ENCODE measurements at regions not wholly inside any gene's neighbourhood (a gene's known extent, or its start where the extent isn't known, plus 50 kb on each side); places are given as distances from the start of the nearest gene placed in this dataset.

- no peaks in the 10 kb centered on the region for H3K4me1 ChIP-seq
- ATAC-seq, result no peak
- WGBS (ENCODE audit: missing lambda C conversion rate), result 79% methylated on average over 1 of the region's 1 CpG
- POLR2A ChIA-PET, result no interaction called here
- DNase-seq (ENCODE audit: low read depth in 1 of 2, low spot score in 1 of 2), result no peak
- TF ChIP-seq ATOH8 (CRISPR knock-in tag; IDR thresholded peaks at IDR 0.05; ENCODE audit: low read depth) (no peak), HOXA7 (CRISPR knock-in tag; IDR thresholded peaks at IDR 0.05) (no peak), RFX5 (IDR thresholded peaks at IDR 0.05) (no peak), CHD2 (IDR thresholded peaks at IDR 0.05; ENCODE audit: low read length, partially characterized antibody) (no peak), GATA3 (IDR thresholded peaks at IDR 0.05; ENCODE audit: borderline replicate concordance) (no peak), SMC3 (IDR thresholded peaks at IDR 0.05) (no peak), MAFK (IDR thresholded peaks at IDR 0.05; ENCODE audit: partially characterized antibody) (peak; percentile 50)
- FAIRE-seq, result no peak
- CTCF ChIA-PET, result no interaction called here
- H3K4me3 ChIP-seq, result no peak overlapping the region
- H3K4me2 ChIP-seq, result no peak overlapping the region
- no peaks in the 10 kb centered on the region for H3K9me3 ChIP-seq
- H3K27ac ChIP-seq, result no peak overlapping the region
Observed at GRCh38 chr13:88541994-88542393, 870.8 kb downstream of the SLITRK5 start.

DNA sequence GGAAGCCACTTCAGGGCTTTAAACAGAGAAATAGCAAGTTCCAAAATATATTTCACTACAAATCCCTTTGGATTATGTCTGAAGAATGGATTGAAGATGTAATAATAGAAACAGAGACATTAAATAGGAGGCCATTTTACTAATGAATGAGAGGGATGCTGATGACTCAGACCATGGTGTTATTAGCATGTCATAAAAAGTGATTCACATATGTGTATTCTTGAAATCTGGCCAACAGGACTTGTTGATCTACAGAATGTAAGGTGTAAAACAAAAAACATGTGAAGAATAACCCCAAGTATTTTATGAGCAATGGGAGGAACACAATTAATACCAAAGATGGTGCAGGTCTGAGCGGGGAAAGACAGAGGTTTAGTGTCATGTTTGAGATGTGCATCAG, 873.7 kb downstream of the SLITRK5 start:
- ChIA-PET CTCF (no interaction called here), POLR2A (no interaction called here)
- DNase-seq (ENCODE audit: low read depth in 1 of 2, low spot score in 1 of 2) (no peak), FAIRE-seq (no peak), ATAC-seq (no peak)
- no peaks in the 10 kb centered on the region for H3K9me3 ChIP-seq
- WGBS (ENCODE audit: missing lambda C conversion rate), result 43% methylated on average over 1 of the region's 1 CpG
- no peak overlapping the region for H3K4me2 ChIP-seq
- no peaks in the 10 kb centered on the region for H3K4me1 ChIP-seq
- no peak overlapping the region for H3K27ac ChIP-seq
- no peak overlapping the region for H3K4me3 ChIP-seq
- TF ChIP-seq RFX5 (IDR thresholded peaks at IDR 0.05), result no peak
- no peak for TF ChIP-seq HOXB5 (CRISPR knock-in tag; IDR thresholded peaks at IDR 0.05)
- no peak for TF ChIP-seq RCOR1 (IDR thresholded peaks at IDR 0.05; ENCODE audit: low read depth, low read length)
- TF ChIP-seq ZFP36 (IDR thresholded peaks at IDR 0.05; ENCODE audit: borderline replicate concordance, partially characterized antibody), result no peak

GRCh38 chr13:88552966-88553365, 881.8 kb downstream of the SLITRK5 start:
- no peak for FAIRE-seq
- Histone ChIP-seq H3K4me3 (no peak overlapping the region), H3K9me3 (no peaks in the 10 kb centered on the region), H3K27ac (no peak overlapping the region), H3K4me1 (no peaks in the 10 kb centered on the region), H3K4me2 (no peak overlapping the region)
- ChIA-PET CTCF (no interaction called here), POLR2A (no interaction called here)
- 75% methylated on average over 2 of the region's 2 CpGs for WGBS (ENCODE audit: missing lambda C conversion rate)
- TF ChIP-seq NFE2L2 (conservative IDR thresholded peaks at IDR 0.05; ENCODE audit: low read length) (no peak), SREBF2 (IDR thresholded peaks at IDR 0.05) (no peak), EHF (CRISPR knock-in tag; IDR thresholded peaks at IDR 0.05) (no peak), NR3C1 (IDR thresholded peaks at IDR 0.05) (no peak), MYC (IDR thresholded peaks at IDR 0.05; ENCODE audit: borderline replicate concordance, low read length) (no peak), RCOR1 (IDR thresholded peaks at IDR 0.05; ENCODE audit: low read depth, low read length) (no peak), FOXS1 (CRISPR knock-in tag; IDR thresholded peaks at IDR 0.05) (no peak), MAX (IDR thresholded peaks at IDR 0.05) (no peak), E2F6 (IDR thresholded peaks at IDR 0.05; ENCODE audit: borderline replicate concordance, low read depth) (no peak), POLR2A (IDR thresholded peaks at IDR 0.05; ENCODE audit: low read length) (no peak), HEYL (CRISPR knock-in tag; IDR thresholded peaks at IDR 0.05) (no peak), HOXB13 (CRISPR knock-in tag; IDR thresholded peaks at IDR 0.05; ENCODE audit: low read depth) (no peak), ZNF302 (CRISPR knock-in tag; IDR thresholded peaks at IDR 0.05) (no peak), HDAC2 (IDR thresholded peaks at IDR 0.05) (no peak), FOSB (CRISPR knock-in tag; IDR thresholded peaks at IDR 0.05) (no peak), ESRRA (IDR thresholded peaks at IDR 0.05; ENCODE audit: borderline replicate concordance, low read length) (no peak), BHLHE40 (IDR thresholded peaks at IDR 0.05; ENCODE audit: low read depth, low read length) (no peak)
- TF ChIP-seq, protein P1, sequence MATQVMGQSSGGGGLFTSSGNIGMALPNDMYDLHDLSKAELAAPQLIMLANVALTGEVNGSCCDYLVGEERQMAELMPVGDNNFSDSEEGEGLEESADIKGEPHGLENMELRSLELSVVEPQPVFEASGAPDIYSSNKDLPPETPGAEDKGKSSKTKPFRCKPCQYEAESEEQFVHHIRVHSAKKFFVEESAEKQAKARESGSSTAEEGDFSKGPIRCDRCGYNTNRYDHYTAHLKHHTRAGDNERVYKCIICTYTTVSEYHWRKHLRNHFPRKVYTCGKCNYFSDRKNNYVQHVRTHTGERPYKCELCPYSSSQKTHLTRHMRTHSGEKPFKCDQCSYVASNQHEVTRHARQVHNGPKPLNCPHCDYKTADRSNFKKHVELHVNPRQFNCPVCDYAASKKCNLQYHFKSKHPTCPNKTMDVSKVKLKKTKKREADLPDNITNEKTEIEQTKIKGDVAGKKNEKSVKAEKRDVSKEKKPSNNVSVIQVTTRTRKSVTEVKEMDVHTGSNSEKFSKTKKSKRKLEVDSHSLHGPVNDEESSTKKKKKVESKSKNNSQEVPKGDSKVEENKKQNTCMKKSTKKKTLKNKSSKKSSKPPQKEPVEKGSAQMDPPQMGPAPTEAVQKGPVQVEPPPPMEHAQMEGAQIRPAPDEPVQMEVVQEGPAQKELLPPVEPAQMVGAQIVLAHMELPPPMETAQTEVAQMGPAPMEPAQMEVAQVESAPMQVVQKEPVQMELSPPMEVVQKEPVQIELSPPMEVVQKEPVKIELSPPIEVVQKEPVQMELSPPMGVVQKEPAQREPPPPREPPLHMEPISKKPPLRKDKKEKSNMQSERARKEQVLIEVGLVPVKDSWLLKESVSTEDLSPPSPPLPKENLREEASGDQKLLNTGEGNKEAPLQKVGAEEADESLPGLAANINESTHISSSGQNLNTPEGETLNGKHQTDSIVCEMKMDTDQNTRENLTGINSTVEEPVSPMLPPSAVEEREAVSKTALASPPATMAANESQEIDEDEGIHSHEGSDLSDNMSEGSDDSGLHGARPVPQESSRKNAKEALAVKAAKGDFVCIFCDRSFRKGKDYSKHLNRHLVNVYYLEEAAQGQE (IDR thresholded peaks at IDR 0.05), result no peak
- TF ChIP-seq, protein P2, sequence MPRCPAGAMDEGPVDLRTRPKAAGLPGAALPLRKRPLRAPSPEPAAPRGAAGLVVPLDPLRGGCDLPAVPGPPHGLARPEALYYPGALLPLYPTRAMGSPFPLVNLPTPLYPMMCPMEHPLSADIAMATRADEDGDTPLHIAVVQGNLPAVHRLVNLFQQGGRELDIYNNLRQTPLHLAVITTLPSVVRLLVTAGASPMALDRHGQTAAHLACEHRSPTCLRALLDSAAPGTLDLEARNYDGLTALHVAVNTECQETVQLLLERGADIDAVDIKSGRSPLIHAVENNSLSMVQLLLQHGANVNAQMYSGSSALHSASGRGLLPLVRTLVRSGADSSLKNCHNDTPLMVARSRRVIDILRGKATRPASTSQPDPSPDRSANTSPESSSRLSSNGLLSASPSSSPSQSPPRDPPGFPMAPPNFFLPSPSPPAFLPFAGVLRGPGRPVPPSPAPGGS (IDR thresholded peaks at IDR 0.05), result no peak
- no peak for ATAC-seq
- no peak for DNase-seq (ENCODE audit: low read depth in 1 of 2, low spot score in 1 of 2)
